Non-pigmented ciliary epithelial cell (primary cell): ENCODE measurements at regions not wholly inside any gene's neighbourhood (a gene's known extent, or its start where the extent isn't known, plus 50 kb on each side); places are given as distances from the start of the nearest gene placed in this dataset.

Experiments
- DNase-seq: peaks from one replicate; pipeline ENCODE4 v3.0.0-alpha.2; 2010; ENCODE audit warnings: low read depth

GRCh38 chr4:180926277-180926676 lies 1316.9 kb upstream of the TENM3 start:
- no peak for DNase-seq

- no peak for DNase-seq
These were observed 1310.7 kb upstream of the TENM3 start for GRCh38 chr4:180932370-180933001.

GRCh38 chr4:180937083-180937482 lies 1306.1 kb upstream of the TENM3 start:
- DNase-seq, result no peak

GRCh38 chr4:180940680-180941079 lies 1302.5 kb upstream of the TENM3 start:
- no peak for DNase-seq

- DNase-seq, result no peak
These were observed 1300.8 kb upstream of the TENM3 start for GRCh38 chr4:180942367-180942916.

GRCh38 chr4:180946188-180946587 lies 1297.0 kb upstream of the TENM3 start:
- no peak for DNase-seq

GRCh38 chr4:180947425-180947824 lies 1295.8 kb upstream of the TENM3 start:
- DNase-seq, result no peak

GRCh38 chr4:180949424-180950213 lies 1293.6 kb upstream of the TENM3 start:
- DNase-seq, result no peak

GRCh38 chr4:180950377-180950776 lies 1292.8 kb upstream of the TENM3 start:
- DNase-seq, result no peak

- no peak for DNase-seq
These were observed 1291.9 kb upstream of the TENM3 start for GRCh38 chr4:180951312-180951711.

GRCh38 chr4:180953572-180953971 lies 1289.6 kb upstream of the TENM3 start:
- no peak for DNase-seq

GRCh38 chr4:180960743-180961401 lies 1282.3 kb upstream of the TENM3 start:
- no peak for DNase-seq

- no peak for DNase-seq
These were observed 1280.9 kb upstream of the TENM3 start for GRCh38 chr4:180962268-180962667.

- DNase-seq, result no peak
These were observed 1276.9 kb upstream of the TENM3 start for GRCh38 chr4:180966312-180966711.

GRCh38 chr4:180967936-180968335 lies 1275.3 kb upstream of the TENM3 start:
- DNase-seq, result no peak

GRCh38 chr4:180973894-180974293 lies 1269.3 kb upstream of the TENM3 start:
- DNase-seq, result no peak

- no peak for DNase-seq
These were observed 1252.3 kb upstream of the TENM3 start for GRCh38 chr4:180990931-180991330.

GRCh38 chr4:180993244-180993836 lies 1249.9 kb upstream of the TENM3 start:
- no peak for DNase-seq

GRCh38 chr4:180994722-180995121 lies 1248.5 kb upstream of the TENM3 start:
- no peak for DNase-seq

- DNase-seq, result no peak
These were observed 1244.0 kb upstream of the TENM3 start for GRCh38 chr4:180999217-180999616.

GRCh38 chr4:181004056-181004455 lies 1239.1 kb upstream of the TENM3 start:
- no peak for DNase-seq

GRCh38 chr4:181006499-181007260 lies 1236.5 kb upstream of the TENM3 start:
- DNase-seq, result no peak
